ENCODE measurements at regions not wholly inside any gene's neighbourhood (a gene's known extent, or its start where the extent isn't known, plus 50 kb on each side); places are given as distances from the start of the nearest gene placed in this dataset.

DNA sequence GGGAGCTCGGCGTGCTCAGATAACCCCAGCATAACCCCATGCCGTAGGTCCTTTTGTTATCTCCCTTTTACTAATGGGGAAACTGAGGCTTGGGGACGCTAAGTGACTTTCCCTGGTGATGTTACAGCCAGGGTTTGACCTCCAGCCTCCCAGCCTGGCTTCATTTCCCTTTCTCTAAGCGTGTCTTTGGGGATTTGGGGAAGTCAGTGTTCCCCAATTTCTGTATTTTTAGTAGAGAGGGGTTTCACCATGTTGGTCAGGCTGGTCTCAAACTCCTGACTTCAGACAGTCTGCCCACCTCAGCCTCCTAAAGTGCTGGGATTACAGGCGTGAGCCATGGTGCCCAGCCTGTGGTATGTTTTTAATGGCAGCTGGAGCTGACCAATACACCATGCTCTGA, 85.4 kb downstream of the PHETA1 start (continued):
- TF ChIP-seq, protein P1, sequence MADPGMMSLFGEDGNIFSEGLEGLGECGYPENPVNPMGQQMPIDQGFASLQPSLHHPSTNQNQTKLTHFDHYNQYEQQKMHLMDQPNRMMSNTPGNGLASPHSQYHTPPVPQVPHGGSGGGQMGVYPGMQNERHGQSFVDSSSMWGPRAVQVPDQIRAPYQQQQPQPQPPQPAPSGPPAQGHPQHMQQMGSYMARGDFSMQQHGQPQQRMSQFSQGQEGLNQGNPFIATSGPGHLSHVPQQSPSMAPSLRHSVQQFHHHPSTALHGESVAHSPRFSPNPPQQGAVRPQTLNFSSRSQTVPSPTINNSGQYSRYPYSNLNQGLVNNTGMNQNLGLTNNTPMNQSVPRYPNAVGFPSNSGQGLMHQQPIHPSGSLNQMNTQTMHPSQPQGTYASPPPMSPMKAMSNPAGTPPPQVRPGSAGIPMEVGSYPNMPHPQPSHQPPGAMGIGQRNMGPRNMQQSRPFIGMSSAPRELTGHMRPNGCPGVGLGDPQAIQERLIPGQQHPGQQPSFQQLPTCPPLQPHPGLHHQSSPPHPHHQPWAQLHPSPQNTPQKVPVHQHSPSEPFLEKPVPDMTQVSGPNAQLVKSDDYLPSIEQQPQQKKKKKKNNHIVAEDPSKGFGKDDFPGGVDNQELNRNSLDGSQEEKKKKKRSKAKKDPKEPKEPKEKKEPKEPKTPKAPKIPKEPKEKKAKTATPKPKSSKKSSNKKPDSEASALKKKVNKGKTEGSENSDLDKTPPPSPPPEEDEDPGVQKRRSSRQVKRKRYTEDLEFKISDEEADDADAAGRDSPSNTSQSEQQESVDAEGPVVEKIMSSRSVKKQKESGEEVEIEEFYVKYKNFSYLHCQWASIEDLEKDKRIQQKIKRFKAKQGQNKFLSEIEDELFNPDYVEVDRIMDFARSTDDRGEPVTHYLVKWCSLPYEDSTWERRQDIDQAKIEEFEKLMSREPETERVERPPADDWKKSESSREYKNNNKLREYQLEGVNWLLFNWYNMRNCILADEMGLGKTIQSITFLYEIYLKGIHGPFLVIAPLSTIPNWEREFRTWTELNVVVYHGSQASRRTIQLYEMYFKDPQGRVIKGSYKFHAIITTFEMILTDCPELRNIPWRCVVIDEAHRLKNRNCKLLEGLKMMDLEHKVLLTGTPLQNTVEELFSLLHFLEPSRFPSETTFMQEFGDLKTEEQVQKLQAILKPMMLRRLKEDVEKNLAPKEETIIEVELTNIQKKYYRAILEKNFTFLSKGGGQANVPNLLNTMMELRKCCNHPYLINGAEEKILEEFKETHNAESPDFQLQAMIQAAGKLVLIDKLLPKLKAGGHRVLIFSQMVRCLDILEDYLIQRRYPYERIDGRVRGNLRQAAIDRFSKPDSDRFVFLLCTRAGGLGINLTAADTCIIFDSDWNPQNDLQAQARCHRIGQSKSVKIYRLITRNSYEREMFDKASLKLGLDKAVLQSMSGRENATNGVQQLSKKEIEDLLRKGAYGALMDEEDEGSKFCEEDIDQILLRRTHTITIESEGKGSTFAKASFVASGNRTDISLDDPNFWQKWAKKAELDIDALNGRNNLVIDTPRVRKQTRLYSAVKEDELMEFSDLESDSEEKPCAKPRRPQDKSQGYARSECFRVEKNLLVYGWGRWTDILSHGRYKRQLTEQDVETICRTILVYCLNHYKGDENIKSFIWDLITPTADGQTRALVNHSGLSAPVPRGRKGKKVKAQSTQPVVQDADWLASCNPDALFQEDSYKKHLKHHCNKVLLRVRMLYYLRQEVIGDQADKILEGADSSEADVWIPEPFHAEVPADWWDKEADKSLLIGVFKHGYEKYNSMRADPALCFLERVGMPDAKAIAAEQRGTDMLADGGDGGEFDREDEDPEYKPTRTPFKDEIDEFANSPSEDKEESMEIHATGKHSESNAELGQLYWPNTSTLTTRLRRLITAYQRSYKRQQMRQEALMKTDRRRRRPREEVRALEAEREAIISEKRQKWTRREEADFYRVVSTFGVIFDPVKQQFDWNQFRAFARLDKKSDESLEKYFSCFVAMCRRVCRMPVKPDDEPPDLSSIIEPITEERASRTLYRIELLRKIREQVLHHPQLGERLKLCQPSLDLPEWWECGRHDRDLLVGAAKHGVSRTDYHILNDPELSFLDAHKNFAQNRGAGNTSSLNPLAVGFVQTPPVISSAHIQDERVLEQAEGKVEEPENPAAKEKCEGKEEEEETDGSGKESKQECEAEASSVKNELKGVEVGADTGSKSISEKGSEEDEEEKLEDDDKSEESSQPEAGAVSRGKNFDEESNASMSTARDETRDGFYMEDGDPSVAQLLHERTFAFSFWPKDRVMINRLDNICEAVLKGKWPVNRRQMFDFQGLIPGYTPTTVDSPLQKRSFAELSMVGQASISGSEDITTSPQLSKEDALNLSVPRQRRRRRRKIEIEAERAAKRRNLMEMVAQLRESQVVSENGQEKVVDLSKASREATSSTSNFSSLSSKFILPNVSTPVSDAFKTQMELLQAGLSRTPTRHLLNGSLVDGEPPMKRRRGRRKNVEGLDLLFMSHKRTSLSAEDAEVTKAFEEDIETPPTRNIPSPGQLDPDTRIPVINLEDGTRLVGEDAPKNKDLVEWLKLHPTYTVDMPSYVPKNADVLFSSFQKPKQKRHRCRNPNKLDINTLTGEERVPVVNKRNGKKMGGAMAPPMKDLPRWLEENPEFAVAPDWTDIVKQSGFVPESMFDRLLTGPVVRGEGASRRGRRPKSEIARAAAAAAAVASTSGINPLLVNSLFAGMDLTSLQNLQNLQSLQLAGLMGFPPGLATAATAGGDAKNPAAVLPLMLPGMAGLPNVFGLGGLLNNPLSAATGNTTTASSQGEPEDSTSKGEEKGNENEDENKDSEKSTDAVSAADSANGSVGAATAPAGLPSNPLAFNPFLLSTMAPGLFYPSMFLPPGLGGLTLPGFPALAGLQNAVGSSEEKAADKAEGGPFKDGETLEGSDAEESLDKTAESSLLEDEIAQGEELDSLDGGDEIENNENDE (IDR thresholded peaks at IDR 0.05; ENCODE audit: insufficient replicate concordance, low read length): no peak
- TF ChIP-seq CHD2 (IDR thresholded peaks at IDR 0.05; ENCODE audit: low read length): no peak
- TF ChIP-seq TBP (IDR thresholded peaks at IDR 0.05; ENCODE audit: low read depth, low read length): no peak
- no peak for TF ChIP-seq KDM5A (IDR thresholded peaks at IDR 0.05; ENCODE audit: low read length)
- no peak for TF ChIP-seq SUZ12 (IDR thresholded peaks at IDR 0.05; ENCODE audit: low read length)
- no peak for TF ChIP-seq SP4 (IDR thresholded peaks at IDR 0.05; ENCODE audit: low read length)
- TF ChIP-seq GABPA (IDR thresholded peaks at IDR 0.05; ENCODE audit: borderline replicate concordance, insufficient read depth, low read length): no peak
- TF ChIP-seq, protein P2, sequence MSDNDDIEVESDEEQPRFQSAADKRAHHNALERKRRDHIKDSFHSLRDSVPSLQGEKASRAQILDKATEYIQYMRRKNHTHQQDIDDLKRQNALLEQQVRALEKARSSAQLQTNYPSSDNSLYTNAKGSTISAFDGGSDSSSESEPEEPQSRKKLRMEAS (IDR thresholded peaks at IDR 0.05): no peak
- TF ChIP-seq RAD21 (IDR thresholded peaks at IDR 0.05 in 1 of 2, conservative IDR thresholded peaks at IDR 0.05 in 1 of 2; ENCODE audit: low read depth in 2 of 2, low read length in 2 of 2): no peak
- TF ChIP-seq CBX8 (IDR thresholded peaks at IDR 0.05; ENCODE audit: borderline replicate concordance, low read depth, low read length): no peak
- TF ChIP-seq, protein P3, sequence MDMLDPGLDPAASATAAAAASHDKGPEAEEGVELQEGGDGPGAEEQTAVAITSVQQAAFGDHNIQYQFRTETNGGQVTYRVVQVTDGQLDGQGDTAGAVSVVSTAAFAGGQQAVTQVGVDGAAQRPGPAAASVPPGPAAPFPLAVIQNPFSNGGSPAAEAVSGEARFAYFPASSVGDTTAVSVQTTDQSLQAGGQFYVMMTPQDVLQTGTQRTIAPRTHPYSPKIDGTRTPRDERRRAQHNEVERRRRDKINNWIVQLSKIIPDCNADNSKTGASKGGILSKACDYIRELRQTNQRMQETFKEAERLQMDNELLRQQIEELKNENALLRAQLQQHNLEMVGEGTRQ (IDR thresholded peaks at IDR 0.05; ENCODE audit: low read length): no peak
